ENCODE measurements at regions not wholly inside any gene's neighbourhood (a gene's known extent, or its start where the extent isn't known, plus 50 kb on each side); places are given as distances from the start of the nearest gene placed in this dataset.

DNA sequence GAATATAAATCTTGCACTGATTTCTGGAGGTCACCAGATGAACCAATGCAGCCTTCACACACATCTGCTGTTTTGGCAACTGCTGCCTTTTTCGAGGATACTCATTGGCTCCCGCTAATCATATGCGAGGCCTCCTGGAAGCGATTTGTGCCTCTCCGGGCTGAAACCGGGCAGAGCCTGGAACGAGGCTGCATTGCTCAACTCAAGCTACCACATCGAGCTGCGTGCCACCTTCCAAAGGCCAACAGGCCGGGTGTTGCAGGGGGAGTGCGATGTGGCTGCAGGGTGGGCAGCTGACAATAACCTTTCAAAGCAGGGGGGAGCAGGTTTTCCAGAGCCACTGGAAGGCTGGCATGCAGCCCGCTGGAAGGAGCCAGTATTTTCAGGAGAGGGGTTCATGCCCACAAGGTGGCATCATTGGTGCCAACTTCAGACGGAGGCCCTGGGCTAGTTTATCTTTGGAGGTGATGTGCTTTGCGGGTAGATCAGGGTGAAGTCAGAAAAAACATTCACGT, 122.6 kb upstream of the IFNGR1 start:
- in situ Hi-C loops (cut with MboI; ENCODE audit: low pct_unique_long_range_greater_than_20kb, low sequenced_read_pairs, unreplicated experiment), result no loop called here
- peak; percentile 44 for DNase-seq (ENCODE audit: low spot score)
- TF ChIP-seq, protein P1, sequence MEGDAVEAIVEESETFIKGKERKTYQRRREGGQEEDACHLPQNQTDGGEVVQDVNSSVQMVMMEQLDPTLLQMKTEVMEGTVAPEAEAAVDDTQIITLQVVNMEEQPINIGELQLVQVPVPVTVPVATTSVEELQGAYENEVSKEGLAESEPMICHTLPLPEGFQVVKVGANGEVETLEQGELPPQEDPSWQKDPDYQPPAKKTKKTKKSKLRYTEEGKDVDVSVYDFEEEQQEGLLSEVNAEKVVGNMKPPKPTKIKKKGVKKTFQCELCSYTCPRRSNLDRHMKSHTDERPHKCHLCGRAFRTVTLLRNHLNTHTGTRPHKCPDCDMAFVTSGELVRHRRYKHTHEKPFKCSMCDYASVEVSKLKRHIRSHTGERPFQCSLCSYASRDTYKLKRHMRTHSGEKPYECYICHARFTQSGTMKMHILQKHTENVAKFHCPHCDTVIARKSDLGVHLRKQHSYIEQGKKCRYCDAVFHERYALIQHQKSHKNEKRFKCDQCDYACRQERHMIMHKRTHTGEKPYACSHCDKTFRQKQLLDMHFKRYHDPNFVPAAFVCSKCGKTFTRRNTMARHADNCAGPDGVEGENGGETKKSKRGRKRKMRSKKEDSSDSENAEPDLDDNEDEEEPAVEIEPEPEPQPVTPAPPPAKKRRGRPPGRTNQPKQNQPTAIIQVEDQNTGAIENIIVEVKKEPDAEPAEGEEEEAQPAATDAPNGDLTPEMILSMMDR (IDR thresholded peaks at IDR 0.05; ENCODE audit: extremely low read depth, insufficient read depth, missing control alignments), result peak; percentile 38

DNA sequence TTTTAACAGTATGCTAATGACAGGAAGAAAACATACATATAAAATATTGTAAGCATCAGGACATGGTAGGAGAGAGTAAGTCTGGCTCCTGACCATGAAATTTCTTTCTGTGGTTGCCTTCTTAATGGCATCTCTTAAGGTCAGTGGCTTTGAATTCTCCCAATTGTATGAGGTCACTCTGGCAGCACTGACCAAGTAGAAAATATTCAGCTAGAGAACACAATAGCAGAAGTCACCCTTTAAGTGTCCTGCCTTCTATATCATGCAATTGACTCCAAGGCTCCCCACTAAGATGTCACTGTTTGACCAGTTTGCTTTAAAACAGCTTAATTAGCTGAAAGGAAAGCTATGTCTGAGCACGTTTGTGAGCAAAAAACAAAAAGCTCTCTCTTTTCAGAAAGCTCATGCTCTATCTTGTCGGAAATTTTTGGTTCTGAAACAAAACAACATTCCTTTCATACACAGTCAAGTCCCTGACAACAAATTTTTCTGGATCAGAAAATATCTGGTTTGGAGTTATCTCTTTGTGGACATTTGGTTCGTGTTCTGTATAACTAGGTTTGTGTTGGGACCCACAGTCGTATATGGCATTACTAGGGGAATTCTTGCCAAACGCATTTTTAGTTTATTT, 120.9 kb upstream of the IFNGR1 start:
- TF ChIP-seq, protein P1 (IDR thresholded peaks at IDR 0.05; ENCODE audit: extremely low read depth, insufficient read depth, missing control alignments), result no peak
- in situ Hi-C loops (cut with MboI; ENCODE audit: low pct_unique_long_range_greater_than_20kb, low sequenced_read_pairs, unreplicated experiment), result no loop called here
- DNase-seq (ENCODE audit: low spot score), result no peak

DNA sequence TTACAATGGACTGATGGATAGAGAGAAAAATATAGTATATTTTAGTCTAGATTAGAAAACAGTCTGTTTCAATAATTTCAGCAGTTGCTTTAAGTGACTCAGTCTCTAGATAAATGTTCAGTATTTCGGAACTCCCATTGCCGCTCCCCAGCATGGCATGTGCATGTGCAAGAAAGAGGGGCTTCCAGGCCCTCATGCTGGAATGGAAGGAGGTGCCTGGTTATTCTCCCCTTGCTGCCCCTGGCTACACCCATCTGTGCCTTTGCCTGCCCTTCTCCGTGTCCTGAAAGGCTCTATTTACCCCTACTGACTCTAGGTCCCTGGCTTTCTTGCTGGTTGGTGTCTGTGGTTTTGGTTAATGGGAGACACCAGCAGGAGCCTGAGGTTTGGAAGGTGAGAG, 115.7 kb upstream of the IFNGR1 start:
- in situ Hi-C loops (cut with MboI; ENCODE audit: low pct_unique_long_range_greater_than_20kb, low sequenced_read_pairs, unreplicated experiment), result no loop called here
- TF ChIP-seq, protein P1 (IDR thresholded peaks at IDR 0.05; ENCODE audit: extremely low read depth, insufficient read depth, missing control alignments), result no peak
- DNase-seq (ENCODE audit: low spot score), result no peak

DNA sequence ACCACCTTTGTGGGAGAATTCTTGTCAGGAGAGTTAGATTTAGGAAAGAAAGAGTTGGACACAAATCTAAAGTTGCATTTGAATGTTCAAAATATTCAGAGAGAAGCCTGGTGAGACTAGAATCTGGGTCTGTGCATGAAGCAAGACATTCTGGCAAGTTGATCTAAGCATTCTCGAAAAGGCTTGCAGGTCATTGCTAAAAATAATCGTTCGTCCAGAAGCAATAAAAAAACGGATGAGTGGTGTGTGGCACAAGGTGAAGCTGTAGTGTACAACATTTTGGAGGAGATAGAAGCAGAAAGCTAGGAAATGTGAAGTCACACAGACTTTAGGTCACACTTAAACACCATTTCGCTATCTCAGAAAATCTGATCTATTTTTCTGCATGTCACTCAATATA, 114.9 kb upstream of the IFNGR1 start:
- in situ Hi-C loops (cut with MboI; ENCODE audit: low pct_unique_long_range_greater_than_20kb, low sequenced_read_pairs, unreplicated experiment), result no loop called here
- DNase-seq (ENCODE audit: low spot score), result no peak
- TF ChIP-seq, protein P1 (IDR thresholded peaks at IDR 0.05; ENCODE audit: extremely low read depth, insufficient read depth, missing control alignments), result no peak

DNA sequence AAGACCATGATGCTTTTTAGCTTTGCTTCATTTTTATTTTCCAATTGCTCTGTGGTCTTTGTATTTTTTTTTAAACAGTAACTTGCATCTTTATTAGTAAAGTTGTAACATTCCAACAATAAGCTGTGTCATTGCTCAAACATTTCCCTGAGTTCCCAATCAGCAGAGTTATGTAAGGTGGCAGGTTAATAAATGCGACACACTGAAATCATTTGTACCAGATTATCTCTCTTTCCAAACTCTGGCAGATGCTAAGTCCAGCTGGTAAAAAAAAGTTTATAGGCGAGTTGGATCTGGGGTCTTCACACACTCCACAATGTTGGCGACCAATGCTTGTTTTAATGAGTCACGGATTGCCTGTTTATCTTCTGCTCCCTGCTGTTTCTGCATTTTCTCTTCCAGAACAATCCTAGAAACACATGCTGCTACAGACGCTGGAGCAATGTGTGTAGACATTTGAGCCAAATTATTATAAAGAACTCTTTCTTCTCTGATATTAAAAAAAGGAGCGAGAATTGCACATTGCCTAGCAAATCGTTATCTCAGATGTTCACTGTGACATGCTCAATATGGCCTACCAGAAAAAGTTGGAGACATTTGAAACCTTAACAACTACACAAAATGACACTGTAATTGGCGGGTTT, 113.6 kb upstream of the IFNGR1 start:
- no peak for DNase-seq (ENCODE audit: low spot score)
- TF ChIP-seq, protein P1 (IDR thresholded peaks at IDR 0.05; ENCODE audit: extremely low read depth, insufficient read depth, missing control alignments), result no peak
- in situ Hi-C loops (cut with MboI; ENCODE audit: low pct_unique_long_range_greater_than_20kb, low sequenced_read_pairs, unreplicated experiment), result no loop called here

DNA sequence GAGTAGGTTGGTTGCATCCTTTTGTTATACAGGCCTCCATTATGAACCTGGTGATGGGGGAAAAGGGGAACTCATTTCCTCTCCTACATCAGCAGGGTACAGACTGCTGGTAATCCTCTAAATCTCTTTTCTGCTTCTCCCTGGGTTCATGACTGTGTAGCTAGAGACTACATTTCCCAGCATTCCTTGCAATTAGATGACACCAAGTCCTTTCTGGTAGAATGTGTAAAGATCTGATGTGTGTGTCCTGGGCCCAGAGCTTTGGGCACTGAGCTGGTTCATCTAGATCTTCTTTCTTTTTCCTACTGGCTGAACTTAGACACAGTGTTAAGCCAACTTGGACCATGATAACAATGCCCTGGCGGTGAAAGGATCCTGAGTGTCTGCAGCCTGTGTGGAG, 104.7 kb upstream of the IFNGR1 start:
- DNase-seq (ENCODE audit: low spot score), result no peak
- TF ChIP-seq, protein P1 (IDR thresholded peaks at IDR 0.05; ENCODE audit: extremely low read depth, insufficient read depth, missing control alignments), result no peak
- in situ Hi-C loops (cut with MboI; ENCODE audit: low pct_unique_long_range_greater_than_20kb, low sequenced_read_pairs, unreplicated experiment), result loop anchor here (25.0 kb wide), 1 partner anchor 313 kb away; no protein-coding TSS in a partner anchor
